ENCODE measurements at regions not wholly inside any gene's neighbourhood (a gene's known extent, or its start where the extent isn't known, plus 50 kb on each side); places are given as distances from the start of the nearest gene placed in this dataset.
A peak's percentile ranks its signal among the peaks of the same experiment; 100 is the strongest.

DNA sequence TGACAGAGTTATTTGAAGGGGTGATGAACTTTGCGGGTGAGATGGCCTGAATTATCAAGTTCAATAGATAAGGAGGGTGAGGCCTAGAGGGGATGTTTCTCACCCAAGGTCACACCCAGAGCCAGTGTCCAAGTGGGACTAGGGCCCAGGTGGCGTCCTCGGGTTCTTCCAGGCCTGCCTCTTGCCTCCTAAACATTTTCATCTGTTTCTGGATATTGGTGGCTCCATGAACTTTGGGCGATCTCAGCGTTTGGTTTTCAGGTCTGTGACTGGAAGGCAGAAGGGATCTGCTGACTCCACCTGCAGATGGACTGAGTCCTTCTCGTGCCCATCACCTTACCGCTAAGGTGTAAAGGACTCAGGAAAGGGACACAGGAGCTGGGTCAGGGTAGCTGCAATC, 137.3 kb downstream of the DDX1 start:
- intact Hi-C loops (cut with DNase I; ENCODE audit: low total_unique reads) (no loop called here), in situ Hi-C loops (cut with MboI; ENCODE audit: low sequenced_read_pairs in 4 of 4) (no loop called here)
- no peaks in the 10 kb centered on the region for H3K9me3 ChIP-seq
- H3K36me3 ChIP-seq = no peaks in the 10 kb centered on the region
- H3K4me1 ChIP-seq = peaks cover 15 to 18% of the 10 kb centered on the region in 2 donors
- no peak for ATAC-seq
- no peak overlapping the region for H3K27ac ChIP-seq
- TF ChIP-seq, protein P1, sequence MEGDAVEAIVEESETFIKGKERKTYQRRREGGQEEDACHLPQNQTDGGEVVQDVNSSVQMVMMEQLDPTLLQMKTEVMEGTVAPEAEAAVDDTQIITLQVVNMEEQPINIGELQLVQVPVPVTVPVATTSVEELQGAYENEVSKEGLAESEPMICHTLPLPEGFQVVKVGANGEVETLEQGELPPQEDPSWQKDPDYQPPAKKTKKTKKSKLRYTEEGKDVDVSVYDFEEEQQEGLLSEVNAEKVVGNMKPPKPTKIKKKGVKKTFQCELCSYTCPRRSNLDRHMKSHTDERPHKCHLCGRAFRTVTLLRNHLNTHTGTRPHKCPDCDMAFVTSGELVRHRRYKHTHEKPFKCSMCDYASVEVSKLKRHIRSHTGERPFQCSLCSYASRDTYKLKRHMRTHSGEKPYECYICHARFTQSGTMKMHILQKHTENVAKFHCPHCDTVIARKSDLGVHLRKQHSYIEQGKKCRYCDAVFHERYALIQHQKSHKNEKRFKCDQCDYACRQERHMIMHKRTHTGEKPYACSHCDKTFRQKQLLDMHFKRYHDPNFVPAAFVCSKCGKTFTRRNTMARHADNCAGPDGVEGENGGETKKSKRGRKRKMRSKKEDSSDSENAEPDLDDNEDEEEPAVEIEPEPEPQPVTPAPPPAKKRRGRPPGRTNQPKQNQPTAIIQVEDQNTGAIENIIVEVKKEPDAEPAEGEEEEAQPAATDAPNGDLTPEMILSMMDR (IDR thresholded peaks at IDR 0.05 in 4 of 5, conservative IDR thresholded peaks at IDR 0.05 in 1 of 5) = no peak
- no peak for TF ChIP-seq POLR2A (IDR thresholded peaks at IDR 0.05)
- no peak for DNase-seq
- H3K27me3 ChIP-seq = no peaks in the 10 kb centered on the region
- no peak overlapping the region for H3K4me3 ChIP-seq

DNA sequence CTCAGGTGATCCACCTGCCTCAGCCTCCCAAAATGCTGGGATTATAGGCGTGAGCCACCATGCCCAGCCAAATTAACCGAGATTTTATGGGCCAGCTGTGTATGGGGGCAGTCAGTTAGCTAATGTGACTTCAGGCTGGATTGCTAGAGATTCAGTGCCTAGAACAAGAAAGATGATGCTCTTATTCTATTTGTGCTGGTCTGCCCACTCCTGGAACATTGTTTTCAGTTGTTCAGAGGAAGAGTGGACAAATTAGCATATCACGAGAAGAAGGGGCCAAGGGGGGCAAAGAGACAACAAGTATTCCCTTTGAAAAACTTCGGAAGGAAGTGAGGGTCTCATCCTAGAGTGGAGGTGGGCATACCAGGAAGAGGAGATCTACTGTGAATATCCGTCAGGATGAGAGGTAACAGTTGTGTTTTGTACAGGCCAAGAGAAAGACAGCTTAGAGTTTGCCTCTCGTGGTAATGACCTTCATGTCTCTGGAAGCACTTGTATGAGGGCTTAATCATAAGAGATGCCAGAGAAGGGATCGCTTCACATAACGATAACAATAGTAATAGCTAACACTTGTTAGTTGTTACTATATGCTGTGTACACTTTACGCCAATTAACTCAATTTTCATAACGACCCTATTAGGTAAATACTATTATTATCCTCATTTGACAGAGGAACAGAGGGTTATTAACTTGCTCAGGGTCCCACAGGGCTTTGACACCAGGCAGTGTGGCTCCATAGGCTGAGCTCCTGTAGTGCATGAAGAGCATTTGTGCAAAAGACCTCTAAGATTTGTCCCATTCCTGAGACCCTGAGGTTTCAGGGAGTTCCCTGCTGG, 138.3 kb downstream of the DDX1 start:
- Histone ChIP-seq H3K36me3 (no peaks in the 10 kb centered on the region), H3K4me3 (no peak overlapping the region), H3K27me3 (no peaks in the 10 kb centered on the region), H3K27ac (peak overlapping the region in 3 of 4 donors; percentile 21 to 48 (median 32)), H3K9me3 (no peaks in the 10 kb centered on the region), H3K4me1 (peaks cover 22 to 26% of the 10 kb centered on the region in 2 donors)
- TF ChIP-seq POLR2A (IDR thresholded peaks at IDR 0.05) = no peak
- TF ChIP-seq, protein P1 (IDR thresholded peaks at IDR 0.05 in 4 of 5, conservative IDR thresholded peaks at IDR 0.05 in 1 of 5) = no peak
- no peak for DNase-seq
- in situ Hi-C loops (cut with MboI; ENCODE audit: low sequenced_read_pairs in 4 of 4) = no loop called here
- ATAC-seq = peak; percentile 28 to 35
- intact Hi-C loops (cut with DNase I; ENCODE audit: low total_unique reads) = no loop called here

DNA sequence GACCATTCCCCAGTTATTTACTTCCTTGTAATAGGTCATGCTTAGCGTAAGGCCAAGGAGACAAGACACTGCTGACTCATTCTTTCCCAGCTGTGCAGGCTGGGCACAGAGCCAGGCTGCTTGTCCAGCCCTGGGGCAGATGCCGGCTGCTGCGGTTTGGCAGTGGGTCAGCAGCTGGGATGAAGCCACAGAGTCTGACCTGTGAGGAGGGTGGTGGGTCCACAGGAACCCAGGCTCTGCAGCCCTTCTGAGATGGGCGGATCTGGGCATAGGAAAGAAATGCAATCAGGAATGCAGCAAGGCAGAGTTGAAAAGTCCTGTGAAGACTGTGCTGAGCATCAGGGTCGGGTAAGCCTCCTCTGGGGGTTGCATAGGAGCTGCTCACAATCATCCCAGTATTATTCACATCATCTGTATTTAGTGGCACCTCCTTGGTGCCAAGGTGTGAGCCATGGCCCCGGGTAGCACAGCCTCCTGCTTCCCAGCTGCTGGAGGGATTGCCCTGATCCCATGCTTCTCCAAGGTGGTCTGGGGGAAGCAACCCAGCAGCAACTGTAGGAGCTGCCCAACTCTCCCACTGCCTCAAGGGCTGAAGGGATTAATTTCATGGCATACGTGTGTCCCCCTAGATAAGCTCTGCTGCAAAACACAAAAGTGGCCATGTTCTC, 139.0 kb downstream of the DDX1 start:
- H3K27ac ChIP-seq = peak overlapping the region in 3 of 4 donors; percentile 21 to 48 (median 32)

DNA sequence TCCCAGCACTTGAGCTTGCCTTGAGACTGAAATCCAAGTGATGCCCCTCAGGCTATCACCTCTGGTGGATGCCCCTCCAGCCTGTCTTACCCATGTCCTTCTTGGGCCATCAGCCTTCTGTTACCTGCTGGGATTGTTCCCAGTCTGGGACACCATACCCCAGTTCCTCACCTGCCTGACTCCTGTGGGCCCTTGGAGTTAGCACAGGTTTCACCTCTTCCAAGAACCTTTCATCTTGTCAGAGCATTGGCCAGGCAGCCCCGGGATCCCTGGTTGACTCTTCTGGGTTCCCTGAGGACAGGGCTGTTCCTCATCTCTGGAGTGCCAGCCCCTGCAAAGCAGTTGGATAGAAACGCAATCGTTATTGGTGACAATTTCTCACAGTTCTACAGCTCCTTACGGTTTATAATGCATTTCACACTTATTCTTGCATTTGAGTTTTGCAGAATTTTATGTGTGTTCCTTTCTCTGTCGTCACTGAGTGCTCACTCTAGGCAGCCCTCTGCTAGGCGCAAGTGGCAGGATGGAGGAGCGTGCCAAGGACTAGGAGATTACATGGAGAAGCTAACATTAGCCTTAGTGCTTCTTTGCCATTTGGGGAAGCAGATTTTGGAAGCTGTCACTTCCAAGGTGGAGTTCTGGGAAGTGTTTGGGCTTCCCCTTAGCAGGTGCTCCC, 139.7 kb downstream of the DDX1 start:
- H3K4me3 ChIP-seq = no peak overlapping the region
- no peaks in the 10 kb centered on the region for H3K27me3 ChIP-seq
- intact Hi-C loops (cut with DNase I; ENCODE audit: low total_unique reads) = no loop called here
- ATAC-seq = no peak
- no peaks in the 10 kb centered on the region for H3K9me3 ChIP-seq
- no peak overlapping the region for H3K27ac ChIP-seq
- in situ Hi-C loops (cut with MboI; ENCODE audit: low sequenced_read_pairs in 4 of 4) = no loop called here
- H3K4me1 ChIP-seq = peaks cover 22 to 26% of the 10 kb centered on the region in 2 donors
- no peak for TF ChIP-seq POLR2A (IDR thresholded peaks at IDR 0.05)
- TF ChIP-seq, protein P1 (IDR thresholded peaks at IDR 0.05 in 4 of 5, conservative IDR thresholded peaks at IDR 0.05 in 1 of 5) = no peak
- no peaks in the 10 kb centered on the region for H3K36me3 ChIP-seq
- DNase-seq = no peak

More for the DNA sequence above, 139.0 kb downstream of the DDX1 start:
- Histone ChIP-seq H3K36me3 (no peaks in the 10 kb centered on the region), H3K27me3 (no peaks in the 10 kb centered on the region), H3K9me3 (no peaks in the 10 kb centered on the region), H3K4me1 (peaks cover 22 to 26% of the 10 kb centered on the region in 2 donors), H3K4me3 (no peak overlapping the region)
- in situ Hi-C loops (cut with MboI; ENCODE audit: low sequenced_read_pairs in 4 of 4) = no loop called here
- DNase-seq = peak; percentile 82 to 88
- peak; percentile 92 to 96 for ATAC-seq
- intact Hi-C loops (cut with DNase I; ENCODE audit: low total_unique reads) = no loop called here
- TF ChIP-seq POLR2A (IDR thresholded peaks at IDR 0.05) = no peak
- TF ChIP-seq, protein P1 (IDR thresholded peaks at IDR 0.05 in 4 of 5, conservative IDR thresholded peaks at IDR 0.05 in 1 of 5) = no peak
